ENCODE measurements at regions not wholly inside any gene's neighbourhood (a gene's known extent, or its start where the extent isn't known, plus 50 kb on each side); places are given as distances from the start of the nearest gene placed in this dataset.

DNA sequence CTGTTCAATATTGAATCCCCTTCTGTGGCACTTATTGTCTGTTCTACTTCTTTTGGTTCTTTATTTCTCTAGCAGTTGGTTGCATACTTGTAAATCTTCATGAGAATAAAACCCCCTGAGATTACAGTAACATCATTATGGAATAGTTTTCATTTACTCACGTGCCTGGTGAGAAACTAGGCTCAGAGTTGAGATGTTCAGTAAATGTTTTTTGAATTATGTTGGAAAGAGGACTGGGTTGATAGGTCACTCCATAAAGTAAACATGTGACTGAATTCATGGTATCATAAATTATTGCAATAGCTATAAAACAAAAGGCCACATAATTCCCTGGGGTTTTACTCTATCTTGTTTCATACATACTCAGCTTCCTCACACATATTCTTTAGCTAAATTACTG lies 174.2 kb upstream of the C9orf72 start:
- no peaks in the 10 kb centered on the region for H4K20me1 ChIP-seq (ENCODE audit: control insufficient read depth, insufficient read depth, insufficient read length)
- no peak overlapping the region for H3T11ph ChIP-seq (ENCODE audit: low read length)
- no peaks in the 10 kb centered on the region for H3K23me2 ChIP-seq (ENCODE audit: insufficient read length, low read depth, low read length, poor library complexity, severe bottlenecking)
- H3K56ac ChIP-seq (ENCODE audit: insufficient read length, low read depth, low read length): no peak overlapping the region
- no peak overlapping the region for H2BK120ac ChIP-seq (ENCODE audit: low read depth, low read length, poor library complexity, severe bottlenecking)
- H2AK5ac ChIP-seq (ENCODE audit: insufficient read length, low read length): no peak overlapping the region
- H3K9me3 ChIP-seq (ENCODE audit: control insufficient read depth, low read depth, low read length): no peaks in the 10 kb centered on the region
- H3K79me2 ChIP-seq (ENCODE audit: insufficient read depth, low read length): no peaks in the 10 kb centered on the region
- peaks cover 44 to 55% of the 10 kb centered on the region in 2 experiments for H3K4me1 Mint-ChIP-seq
- H2BK20ac ChIP-seq (ENCODE audit: low read depth, low read length, poor library complexity, severe bottlenecking): no peak overlapping the region
- TF ChIP-seq, protein P1, sequence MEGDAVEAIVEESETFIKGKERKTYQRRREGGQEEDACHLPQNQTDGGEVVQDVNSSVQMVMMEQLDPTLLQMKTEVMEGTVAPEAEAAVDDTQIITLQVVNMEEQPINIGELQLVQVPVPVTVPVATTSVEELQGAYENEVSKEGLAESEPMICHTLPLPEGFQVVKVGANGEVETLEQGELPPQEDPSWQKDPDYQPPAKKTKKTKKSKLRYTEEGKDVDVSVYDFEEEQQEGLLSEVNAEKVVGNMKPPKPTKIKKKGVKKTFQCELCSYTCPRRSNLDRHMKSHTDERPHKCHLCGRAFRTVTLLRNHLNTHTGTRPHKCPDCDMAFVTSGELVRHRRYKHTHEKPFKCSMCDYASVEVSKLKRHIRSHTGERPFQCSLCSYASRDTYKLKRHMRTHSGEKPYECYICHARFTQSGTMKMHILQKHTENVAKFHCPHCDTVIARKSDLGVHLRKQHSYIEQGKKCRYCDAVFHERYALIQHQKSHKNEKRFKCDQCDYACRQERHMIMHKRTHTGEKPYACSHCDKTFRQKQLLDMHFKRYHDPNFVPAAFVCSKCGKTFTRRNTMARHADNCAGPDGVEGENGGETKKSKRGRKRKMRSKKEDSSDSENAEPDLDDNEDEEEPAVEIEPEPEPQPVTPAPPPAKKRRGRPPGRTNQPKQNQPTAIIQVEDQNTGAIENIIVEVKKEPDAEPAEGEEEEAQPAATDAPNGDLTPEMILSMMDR (conservative IDR thresholded peaks at IDR 0.05): no peak
- no peak overlapping the region for H3K27ac Mint-ChIP-seq
- no peak for DNase-seq
- H3K23ac ChIP-seq (ENCODE audit: insufficient read length, low read depth, low read length): no peak overlapping the region
- H2AFZ ChIP-seq (ENCODE audit: low read length): no peak overlapping the region
- no peaks in the 10 kb centered on the region for H3K79me1 ChIP-seq (ENCODE audit: insufficient read depth, low read depth, low read length, poor library complexity, severe bottlenecking)
- no peak overlapping the region for H3K4me2 ChIP-seq (ENCODE audit: insufficient read depth, insufficient read length, low read length)
- no peak overlapping the region for H3K14ac ChIP-seq (ENCODE audit: insufficient read depth, low read length)
- H2BK5ac ChIP-seq (ENCODE audit: insufficient read length, low read length): no peak overlapping the region
- no peaks in the 10 kb centered on the region for H3K27me3 Mint-ChIP-seq (ENCODE audit: low read depth)
- H3K9ac ChIP-seq (ENCODE audit: extremely low read depth, insufficient read length, low read length): no peak overlapping the region
- H3K4ac ChIP-seq (ENCODE audit: low read depth, low read length): no peak overlapping the region
- H3K27me3 ChIP-seq (ENCODE audit: insufficient read depth, low read length): no peaks in the 10 kb centered on the region
- no peak overlapping the region for H4K91ac ChIP-seq (ENCODE audit: insufficient read length, low read depth, low read length)
- H2BK15ac ChIP-seq (ENCODE audit: low read depth, low read length): no peak overlapping the region
- peaks cover 0 to 4% (median 2%) of the 10 kb centered on the region in 3 experiments; a peak in 2 of 7 replicates for H3K36me3 Mint-ChIP-seq (ENCODE audit: insufficient read depth in 1 of 3, low read depth in 3 of 3)
- no CpG with 5 or more reads among the region's 1 CpG for WGBS (ENCODE audit: extremely low coverage, insufficient read length, low lambda C conversion rate)
- no peaks in the 10 kb centered on the region for H3K9me3 Mint-ChIP-seq
- H3K18ac ChIP-seq (ENCODE audit: insufficient read length, low read depth, low read length): no peak overlapping the region
- peaks cover 16% of the 10 kb centered on the region for H3K4me1 ChIP-seq (ENCODE audit: insufficient read depth, low read length)
- no peak overlapping the region for H2BK12ac ChIP-seq (ENCODE audit: insufficient read length, low read depth, low read length)
- H4K8ac ChIP-seq (replicated peaks; ENCODE audit: insufficient read length, low read depth, low read length): no peak overlapping the region
- H4K5ac ChIP-seq (ENCODE audit: insufficient read length, low read depth, low read length): no peak overlapping the region
- no peak overlapping the region for H3K27ac ChIP-seq (ENCODE audit: insufficient read length, low read depth, low read length)
- H3K4me3 Mint-ChIP-seq: no peak overlapping the region

Data from H9 (cell line).